ENCODE measurements at regions not wholly inside any gene's neighbourhood (a gene's known extent, or its start where the extent isn't known, plus 50 kb on each side); places are given as distances from the start of the nearest gene placed in this dataset.

GRCh38 chr1:68617942-68618341 lies 121.1 kb upstream of the DEPDC1 start:
- TF ChIP-seq CTCF (IDR thresholded peaks at IDR 0.05; ENCODE audit: insufficient read depth, low read depth, low read length) = no peak

GRCh38 chr1:68620571-68620970 lies 123.7 kb upstream of the DEPDC1 start:
- H3K4me3 ChIP-seq (ENCODE audit: low read depth, low read length) = no peak overlapping the region
- TF ChIP-seq CTCF (IDR thresholded peaks at IDR 0.05; ENCODE audit: insufficient read depth, low read depth, low read length) = no peak
- no peak for DNase-seq (ENCODE audit: low read depth)

More at GRCh38 chr1:68617942-68618341, 121.1 kb upstream of the DEPDC1 start:
- H3K4me3 ChIP-seq (ENCODE audit: low read depth, low read length) = no peak overlapping the region
- DNase-seq (ENCODE audit: low read depth) = no peak

- DNase-seq (ENCODE audit: low read depth) = no peak
- no peak overlapping the region for H3K4me3 ChIP-seq (ENCODE audit: low read depth, low read length)
- TF ChIP-seq CTCF (IDR thresholded peaks at IDR 0.05; ENCODE audit: insufficient read depth, low read depth, low read length) = no peak
Measured at GRCh38 chr1:68623700-68624099, 126.8 kb upstream of the DEPDC1 start.

- no peak for DNase-seq (ENCODE audit: low read depth)
- no peak overlapping the region for H3K4me3 ChIP-seq (ENCODE audit: low read depth, low read length)
Measured at GRCh38 chr1:68624233-68624632, 127.4 kb upstream of the DEPDC1 start.

GRCh38 chr1:68625624-68626023 lies 128.7 kb upstream of the DEPDC1 start:
- no peak for DNase-seq (ENCODE audit: low read depth)
- no peak overlapping the region for H3K4me3 ChIP-seq (ENCODE audit: low read depth, low read length)
- no peak for TF ChIP-seq CTCF (IDR thresholded peaks at IDR 0.05; ENCODE audit: insufficient read depth, low read depth, low read length)

More at GRCh38 chr1:68624233-68624632, 127.4 kb upstream of the DEPDC1 start:
- no peak for TF ChIP-seq CTCF (IDR thresholded peaks at IDR 0.05; ENCODE audit: insufficient read depth, low read depth, low read length)

- DNase-seq (ENCODE audit: low read depth) = no peak
- TF ChIP-seq CTCF (IDR thresholded peaks at IDR 0.05; ENCODE audit: insufficient read depth, low read depth, low read length) = no peak
- H3K4me3 ChIP-seq (ENCODE audit: low read depth, low read length) = no peak overlapping the region
Measured at GRCh38 chr1:68633141-68633919, 136.4 kb upstream of the DEPDC1 start.

- TF ChIP-seq CTCF (IDR thresholded peaks at IDR 0.05; ENCODE audit: insufficient read depth, low read depth, low read length) = no peak
- no peak for DNase-seq (ENCODE audit: low read depth)
- H3K4me3 ChIP-seq (ENCODE audit: low read depth, low read length) = no peak overlapping the region
Measured at GRCh38 chr1:68644504-68644903, 147.6 kb upstream of the DEPDC1 start.
